RWPE1 (cell line): ENCODE measurements at regions not wholly inside any gene's neighbourhood (a gene's known extent, or its start where the extent isn't known, plus 50 kb on each side); places are given as distances from the start of the nearest gene placed in this dataset.

ENCODE experiments used
- CTCF ChIA-PET: fragments of 350-600 bp; sonication (Branson Sonifier 250); formaldehyde crosslinking; extraction: SDS; loops from one replicate; lab custom pipeline; 2021; lab: Yijun Ruan, JAX
- POLR2A ChIA-PET: fragments of 400-600 bp; formaldehyde crosslinking; extraction: SDS; loops from one replicate; lab custom pipeline; 2020; ENCODE audit warnings: antibody characterized with exemption; ENCODE audit not compliant: low non-redundant PET; lab: Yijun Ruan, JAX
- DNase-seq: peaks from one replicate; pipeline ENCODE4 v3.0.0; 2012; ENCODE audit warnings: low spot score
- H3K27ac ChIP-seq: fragments of 450-650 bp; 2 replicates; pipeline ENCODE4 v1.5.1; 2017
- CTCF ChIP-seq: fragments of 450-650 bp; conservative IDR thresholded peaks from 2 replicates; pipeline ENCODE4 v1.5.1; 2017; ENCODE audit warnings: low read depth, mild to moderate bottlenecking

- ChIA-PET CTCF (no interaction called here), POLR2A (no interaction called here)
- TF ChIP-seq CTCF = no peak
- no peak for DNase-seq
- no peak overlapping the region for H3K27ac ChIP-seq
These were observed 365.5 kb upstream of the SUCLG2 start for GRCh38 chr3:68019876-68020275.

GRCh38 chr3:68018275-68018674 is 363.9 kb upstream of the SUCLG2 start:
- DNase-seq = no peak
- no peak overlapping the region for H3K27ac ChIP-seq
- ChIA-PET CTCF (no interaction called here), POLR2A (no interaction called here)
- TF ChIP-seq CTCF = no peak

GRCh38 chr3:68017069-68017468 is 362.7 kb upstream of the SUCLG2 start:
- no peak overlapping the region for H3K27ac ChIP-seq
- DNase-seq = no peak
- ChIA-PET POLR2A (no interaction called here), CTCF (no interaction called here)
- TF ChIP-seq CTCF = no peak

DNA sequence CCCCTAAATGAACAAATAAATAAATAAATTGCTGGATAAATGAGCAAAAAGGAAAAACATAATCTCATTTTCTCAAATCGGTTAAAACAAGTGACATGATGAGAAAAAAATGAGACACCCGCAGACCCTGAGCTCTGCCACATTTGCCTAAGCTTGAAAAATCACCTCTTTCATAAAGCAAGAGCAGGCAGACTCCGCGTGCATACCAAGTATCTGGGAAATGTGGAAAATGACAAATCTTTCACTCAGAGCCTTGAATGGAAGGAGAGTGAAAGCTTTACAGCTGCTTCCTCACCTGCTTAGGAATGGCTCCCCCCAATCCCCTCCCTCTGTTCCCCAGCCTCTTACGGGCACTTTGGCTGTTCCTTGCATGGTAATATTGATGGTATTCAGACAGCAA is 355.5 kb upstream of the SUCLG2 start:
- no peak for DNase-seq
- ChIA-PET POLR2A (no interaction called here), CTCF (no interaction called here)
- H3K27ac ChIP-seq = no peak overlapping the region
- TF ChIP-seq CTCF = no peak

DNA sequence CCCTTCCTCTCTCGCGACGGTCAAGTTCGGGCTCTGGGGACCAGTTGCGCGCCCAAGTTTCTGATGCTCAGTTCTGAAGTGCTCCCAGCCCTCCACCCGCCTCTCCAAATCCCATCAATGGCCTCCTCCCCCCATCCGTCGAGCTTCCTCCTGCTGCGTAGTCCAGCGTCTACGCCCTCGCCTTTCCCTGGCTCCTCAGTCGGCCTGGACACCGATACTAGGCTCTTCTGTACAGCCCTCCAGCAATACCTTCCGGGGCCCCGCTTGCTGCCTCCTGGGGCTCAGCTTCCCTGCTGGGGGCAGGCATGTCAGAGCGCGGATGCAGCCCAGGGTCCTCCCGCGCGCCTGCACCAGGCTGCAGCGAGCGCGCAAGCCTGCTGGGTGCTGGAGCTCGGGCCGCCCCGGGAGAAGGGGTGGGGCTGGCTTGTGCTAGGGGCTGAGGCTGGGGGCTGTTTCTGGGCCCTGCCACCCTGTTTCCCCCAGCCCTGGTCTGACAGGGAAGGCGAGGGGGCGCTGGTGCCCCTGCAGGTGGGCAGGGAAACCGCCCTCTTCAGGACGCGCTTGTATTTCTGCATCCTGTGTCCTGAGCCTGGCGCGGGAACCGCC is 353.3 kb upstream of the SUCLG2 start:
- DNase-seq = no peak
- CTCF ChIA-PET = interaction anchor here (0.7 kb wide), 1 partner anchor 103 kb away, joined by 4 read pairs; no protein-coding TSS in a partner anchor

DNA sequence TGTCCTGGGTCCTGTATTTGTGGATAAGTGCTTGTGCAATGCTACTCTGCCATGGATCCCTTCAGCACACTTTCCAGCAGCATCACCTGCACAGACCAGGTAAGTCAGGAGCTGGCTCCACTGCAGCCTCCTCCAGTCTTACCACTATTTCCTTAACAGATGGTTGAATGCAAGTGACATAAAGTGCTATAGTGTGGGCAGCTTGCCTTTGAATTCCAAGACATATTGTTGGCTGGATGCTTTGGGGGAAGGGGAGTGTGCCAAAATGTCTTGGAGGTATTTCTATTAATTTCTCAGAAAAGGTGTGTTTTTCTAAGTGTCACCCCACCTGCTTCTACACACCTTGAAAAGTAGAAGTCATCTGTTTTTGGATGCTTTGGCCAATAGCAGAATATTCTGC is 352.2 kb upstream of the SUCLG2 start:
- DNase-seq = no peak
- ChIA-PET CTCF (interaction anchor here (0.5 kb wide), 1 partner anchor 296 kb away, joined by 3 read pairs; no protein-coding TSS in a partner anchor), POLR2A (no interaction called here)
- no peak overlapping the region for H3K27ac ChIP-seq
- no peak for TF ChIP-seq CTCF

More for the DNA sequence above, 353.3 kb upstream of the SUCLG2 start:
- no peak overlapping the region for H3K27ac ChIP-seq
- POLR2A ChIA-PET = no interaction called here
- TF ChIP-seq CTCF = no peak
